GM19043 (cell line): ENCODE measurements at regions not wholly inside any gene's neighbourhood (a gene's known extent, or its start where the extent isn't known, plus 50 kb on each side); places are given as distances from the start of the nearest gene placed in this dataset.
"Not testable (repeated sequence)": the region's sequence is repeated elsewhere in the genome, so short reads cannot be mapped to it uniquely, and the experiment has no call there.

ENCODE experiments used
- ATAC-seq: cut with Tn5 transposase; IDR thresholded peaks from one replicate; pipeline ENCODE4 v1.9.1; 2021; ENCODE audit warnings: low read depth; ENCODE audit not compliant: unreplicated experiment

GRCh38 chr17:77829843-77830799 is 128.4 kb upstream of the TNRC6C start:
- no peak for ATAC-seq

DNA sequence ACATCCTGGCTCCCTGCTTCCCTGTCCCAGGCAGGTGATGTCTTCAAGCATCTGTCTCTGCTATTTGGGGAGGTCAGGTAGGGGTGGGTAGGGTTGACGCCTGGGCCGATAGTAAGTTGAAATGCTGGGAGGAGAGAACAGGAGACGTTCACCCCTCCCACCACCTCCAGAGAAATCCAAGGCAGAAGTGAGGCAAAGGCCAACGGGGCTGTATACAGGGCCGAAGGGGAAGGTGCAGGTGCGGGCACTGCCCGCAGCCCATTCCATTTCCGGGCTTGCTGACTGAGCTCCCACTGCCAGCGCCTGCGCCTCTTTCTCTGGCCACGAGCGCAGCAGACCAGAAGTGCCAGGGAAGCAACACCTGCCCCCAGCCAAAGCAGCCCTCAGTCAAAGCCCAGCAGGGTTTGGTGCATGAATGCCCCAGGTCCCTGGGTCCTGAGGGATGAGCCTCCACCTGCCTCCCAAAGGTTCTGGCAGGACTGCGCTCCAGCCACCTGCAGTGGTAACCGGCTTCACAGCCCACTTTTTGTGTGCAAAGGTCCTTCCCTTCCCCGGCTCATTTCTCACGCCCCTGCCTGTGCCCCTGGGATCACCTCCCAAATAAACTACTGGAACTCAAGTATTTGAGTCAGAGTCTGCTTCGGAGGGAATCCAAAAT is 127.6 kb upstream of the TNRC6C start:
- no peak for ATAC-seq

- ATAC-seq, result no peak
Observed at GRCh38 chr17:77831474-77832179, 126.9 kb upstream of the TNRC6C start.

DNA sequence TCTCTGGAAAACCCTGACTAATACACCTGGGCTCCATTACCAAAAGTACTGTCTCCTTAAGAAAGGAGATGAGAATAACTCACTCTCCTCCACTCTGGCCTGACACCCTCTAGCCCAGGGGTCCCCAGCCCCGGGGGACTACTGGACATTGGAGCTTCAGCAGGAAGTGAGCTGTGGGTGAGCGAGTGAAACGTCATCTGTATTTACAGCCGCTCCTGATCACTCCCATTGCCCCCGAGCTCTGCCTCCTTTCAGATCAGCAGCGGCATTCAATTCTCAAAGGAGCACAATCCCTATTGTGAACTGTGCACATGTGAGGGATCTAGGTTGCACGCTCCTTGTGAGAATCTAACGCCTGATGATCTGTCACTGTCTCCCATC is 126.3 kb upstream of the TNRC6C start:
- ATAC-seq, result no peak

- no peak for ATAC-seq
Observed at GRCh38 chr17:77833769-77834168, 124.7 kb upstream of the TNRC6C start.

DNA sequence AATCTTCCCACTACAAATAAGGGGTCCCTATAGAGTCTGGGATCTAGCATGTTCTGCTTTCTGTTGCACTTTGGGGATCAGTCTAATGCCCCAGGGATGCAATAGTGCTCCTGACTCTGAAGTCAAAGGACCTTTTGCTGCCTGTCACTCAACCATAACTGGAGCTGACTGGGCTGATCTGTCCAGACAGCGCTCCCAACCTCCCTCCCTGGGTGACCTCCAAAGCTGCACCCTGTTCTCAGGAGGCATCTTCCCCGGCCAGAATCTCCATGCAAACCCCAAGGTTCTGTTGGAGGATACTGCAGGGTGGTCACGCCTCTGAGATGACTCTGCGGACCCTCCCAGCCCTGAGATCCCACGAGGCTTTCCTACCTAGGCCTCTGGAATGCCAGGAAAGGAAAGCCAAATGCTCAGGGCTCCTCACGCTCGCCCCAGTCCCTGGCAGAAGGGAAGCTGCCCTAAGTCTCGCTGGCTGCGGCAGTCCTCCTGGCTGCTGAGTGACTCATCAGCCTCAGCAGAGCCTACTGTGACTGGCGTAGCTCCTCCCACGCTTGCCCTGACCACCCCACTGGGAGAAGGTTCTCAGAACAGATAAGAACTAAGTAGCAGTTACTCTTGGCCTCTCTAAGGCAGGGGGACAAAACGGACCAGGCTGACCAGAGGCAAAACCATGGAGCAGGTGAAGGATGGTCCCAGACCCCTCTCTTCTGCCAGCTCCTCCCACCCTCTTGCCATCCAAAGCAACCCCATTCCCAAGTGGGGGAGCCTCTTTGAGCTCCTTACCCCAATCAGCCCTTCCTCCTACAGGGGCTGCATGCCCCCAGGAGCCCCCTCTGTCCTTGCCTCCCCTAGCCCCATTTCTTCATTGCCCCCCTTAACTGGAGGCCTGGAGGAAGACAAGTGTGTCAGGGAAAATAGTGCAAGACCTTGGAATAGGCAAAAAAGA is 124.1 kb upstream of the TNRC6C start:
- peak; percentile 63 for ATAC-seq

- ATAC-seq, result no peak
Observed at GRCh38 chr17:77836557-77837041, 121.9 kb upstream of the TNRC6C start.

DNA sequence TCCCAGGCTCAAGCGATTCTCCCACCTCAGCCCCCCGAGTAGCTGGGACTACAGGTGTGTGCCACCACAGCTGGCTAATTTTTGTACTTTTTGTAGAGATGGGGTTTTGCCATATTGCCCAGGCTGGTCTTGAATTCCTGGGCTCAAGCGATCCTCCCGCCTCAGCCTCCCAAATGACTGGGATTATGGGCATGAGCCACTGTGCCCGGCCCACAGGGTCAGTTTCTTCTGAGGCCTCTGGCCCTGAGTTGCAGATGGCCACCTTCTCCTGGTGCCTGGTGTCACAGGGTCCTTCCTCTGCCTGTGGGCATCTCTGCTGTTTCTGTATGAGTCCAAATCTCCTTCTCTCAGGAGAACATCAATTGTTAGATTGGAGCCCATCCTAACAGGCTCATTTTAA is 121.4 kb upstream of the TNRC6C start:
- ATAC-seq, result not testable (repeated sequence)

- no peak for ATAC-seq
Observed at GRCh38 chr17:77837917-77838316, 120.6 kb upstream of the TNRC6C start.

GRCh38 chr17:77838748-77839697 is 119.5 kb upstream of the TNRC6C start:
- ATAC-seq, result no peak

DNA sequence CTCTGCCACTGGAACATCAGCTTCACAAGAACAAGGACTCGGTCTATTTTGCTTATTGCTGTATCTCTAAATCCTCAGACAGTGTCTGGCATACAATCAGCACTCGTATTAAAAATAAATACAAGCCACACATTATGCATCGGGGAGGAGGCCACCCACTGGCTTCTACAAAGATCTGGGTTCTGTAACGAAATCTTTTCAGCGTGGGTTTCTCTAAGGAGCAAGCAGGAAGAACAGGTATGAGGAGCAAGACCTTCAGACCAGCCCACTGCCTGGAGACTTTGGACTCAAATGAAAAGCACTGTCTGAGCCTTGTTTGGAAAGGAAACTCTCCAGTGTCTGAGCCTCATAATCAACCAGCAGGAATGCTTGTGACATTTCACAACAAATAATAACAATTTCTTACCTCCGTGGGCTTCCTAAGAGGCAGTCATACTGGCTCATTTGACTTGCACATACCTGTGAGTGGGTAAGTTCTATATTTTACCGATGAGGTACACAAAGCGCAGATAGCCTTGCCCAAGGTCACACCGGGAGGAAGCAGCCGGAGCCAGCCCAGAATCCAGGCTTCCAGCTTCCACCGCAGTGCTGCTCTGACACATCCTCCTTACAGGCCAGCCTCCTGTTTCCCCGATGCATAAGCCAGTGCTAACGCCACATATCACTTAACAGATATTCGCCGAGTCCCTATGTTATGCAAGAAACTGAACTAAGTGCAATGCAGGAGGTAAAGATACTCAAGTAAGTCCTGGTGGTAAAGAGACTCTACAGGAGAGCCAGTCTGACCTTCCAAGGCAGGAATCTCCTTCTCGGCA is 118.6 kb upstream of the TNRC6C start:
- ATAC-seq, result no peak

- ATAC-seq, result no peak
Observed at GRCh38 chr17:77840513-77841165, 117.9 kb upstream of the TNRC6C start.

GRCh38 chr17:77841742-77842527 is 116.6 kb upstream of the TNRC6C start:
- no peak for ATAC-seq

GRCh38 chr17:77842528-77843147 is 115.9 kb upstream of the TNRC6C start:
- no peak for ATAC-seq

- not testable (repeated sequence) for ATAC-seq
Observed at GRCh38 chr17:77843255-77843895, 115.1 kb upstream of the TNRC6C start.

DNA sequence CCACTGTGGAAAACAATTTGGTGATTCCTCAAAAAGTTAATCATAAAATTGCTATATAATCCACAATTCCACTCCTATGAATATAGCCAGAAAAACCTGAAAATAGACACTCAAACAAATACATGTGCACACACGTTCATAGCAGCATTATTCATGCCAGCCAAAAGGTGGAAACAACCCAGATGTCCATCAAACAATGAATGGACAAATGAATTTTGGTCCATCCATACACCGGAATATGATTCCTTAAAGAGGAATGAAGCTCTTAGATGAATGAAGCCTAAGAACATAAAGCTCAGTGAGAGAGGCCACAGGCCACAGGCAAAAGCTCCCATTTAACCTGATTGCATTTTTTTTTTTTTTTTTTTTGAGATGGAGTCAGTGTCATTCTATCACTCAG is 114.6 kb upstream of the TNRC6C start:
- ATAC-seq, result no peak
